KOPT-K1 (cell line): ENCODE measurements at regions not wholly inside any gene's neighbourhood (a gene's known extent, or its start where the extent isn't known, plus 50 kb on each side); places are given as distances from the start of the nearest gene placed in this dataset.
"Not testable (repeated sequence)": the region's sequence is repeated elsewhere in the genome, so short reads cannot be mapped to it uniquely, and the experiment has no call there.

ENCODE experiments used
- H3K27ac ChIP-seq: fragments of 200-600 bp; sonication (generic); 2 replicates; pipeline ENCODE4 v1.5.1; 2016; ENCODE audit warnings: antibody characterized with exemption, mild to moderate bottlenecking, low read depth, low read length; ENCODE audit not compliant: poor library complexity, severe bottlenecking
- H3K36me3 ChIP-seq: fragments of 200-600 bp; sonication (generic); 2 replicates; pipeline ENCODE4 v1.5.1; 2017; ENCODE audit warnings: antibody characterized with exemption, mild to moderate bottlenecking, low read length, moderate library complexity; ENCODE audit not compliant: insufficient read depth
- H3K9me3 ChIP-seq: fragments of 200-600 bp; sonication (generic); 2 replicates; pipeline ENCODE4 v1.5.1; 2017; ENCODE audit warnings: antibody characterized with exemption, low read length, mild to moderate bottlenecking; ENCODE audit not compliant: insufficient read depth, poor library complexity, severe bottlenecking

- no peaks in the 10 kb centered on the region for H3K36me3 ChIP-seq
- H3K9me3 ChIP-seq: peaks cover 6% of the 10 kb centered on the region
- H3K27ac ChIP-seq: no peak overlapping the region
These were observed 65.3 kb upstream of the ABLIM1 start for GRCh38 chr10:114723361-114723760.

DNA sequence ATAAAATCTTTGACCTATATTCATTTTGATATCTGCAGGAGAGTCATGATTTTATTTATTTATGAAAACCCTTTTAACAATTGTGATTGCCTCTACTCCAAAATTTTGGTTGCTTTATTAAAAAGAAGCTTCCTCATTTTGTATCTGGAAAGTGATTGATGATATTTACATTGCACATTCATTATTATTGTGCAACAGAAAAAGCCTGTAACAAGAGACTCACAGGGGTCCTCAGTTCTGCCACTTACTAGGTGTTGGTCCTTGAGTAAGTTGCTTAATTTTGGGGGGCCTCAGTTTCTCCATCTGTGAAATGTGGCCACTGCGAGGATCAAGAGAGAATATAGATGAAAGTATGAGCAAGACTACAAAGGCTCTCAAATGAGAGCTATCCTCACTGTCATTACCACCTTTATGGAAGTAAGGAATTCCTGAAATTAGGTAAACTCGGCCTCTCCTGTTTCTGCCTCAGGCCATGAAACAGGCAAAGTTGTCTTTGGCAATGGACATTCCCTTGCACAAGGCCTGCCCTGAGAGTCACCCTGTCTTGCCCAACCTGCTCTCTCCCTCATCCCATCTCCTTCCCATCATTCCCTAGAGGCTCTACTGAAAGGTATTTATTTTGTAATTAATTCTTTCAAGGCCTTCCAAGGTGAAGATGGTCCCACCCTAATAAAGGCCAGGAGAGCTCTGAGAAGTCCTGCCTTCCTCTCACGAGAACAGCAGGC, 66.1 kb upstream of the ABLIM1 start:
- H3K9me3 ChIP-seq: peaks cover 6% of the 10 kb centered on the region
- no peaks in the 10 kb centered on the region for H3K36me3 ChIP-seq
- H3K27ac ChIP-seq: no peak overlapping the region

- no peaks in the 10 kb centered on the region for H3K36me3 ChIP-seq
- H3K27ac ChIP-seq: no peak overlapping the region
- H3K9me3 ChIP-seq: peaks cover 6% of the 10 kb centered on the region
These were observed 66.6 kb upstream of the ABLIM1 start for GRCh38 chr10:114724716-114725106.

DNA sequence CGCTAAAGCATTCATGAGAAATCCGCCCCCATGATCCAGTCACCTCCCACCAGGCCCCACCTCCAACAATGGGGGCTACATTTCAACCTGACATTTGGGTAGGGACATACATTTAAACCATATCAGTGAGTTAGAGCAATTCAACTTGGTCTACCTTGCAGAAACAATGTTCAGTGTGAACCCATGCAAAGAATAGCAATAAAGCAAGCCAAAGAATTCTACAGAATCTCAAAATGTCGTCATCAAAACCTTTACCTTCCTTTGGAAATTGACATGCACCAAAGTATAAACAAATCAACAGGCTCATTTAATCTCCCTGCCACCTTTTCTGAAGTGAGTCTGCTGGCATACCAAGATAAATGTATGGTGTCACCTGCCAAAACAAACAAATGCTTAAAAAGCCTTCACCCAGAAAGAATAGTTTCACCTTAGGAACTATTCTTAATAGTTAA, 68.8 kb upstream of the ABLIM1 start:
- H3K36me3 ChIP-seq: no peaks in the 10 kb centered on the region
- peaks cover 6% of the 10 kb centered on the region for H3K9me3 ChIP-seq
- no peak overlapping the region for H3K27ac ChIP-seq

- no peak overlapping the region for H3K27ac ChIP-seq
- no peaks in the 10 kb centered on the region for H3K36me3 ChIP-seq
- H3K9me3 ChIP-seq: peaks cover 6% of the 10 kb centered on the region
These were observed 70.2 kb upstream of the ABLIM1 start for GRCh38 chr10:114728325-114728724.

DNA sequence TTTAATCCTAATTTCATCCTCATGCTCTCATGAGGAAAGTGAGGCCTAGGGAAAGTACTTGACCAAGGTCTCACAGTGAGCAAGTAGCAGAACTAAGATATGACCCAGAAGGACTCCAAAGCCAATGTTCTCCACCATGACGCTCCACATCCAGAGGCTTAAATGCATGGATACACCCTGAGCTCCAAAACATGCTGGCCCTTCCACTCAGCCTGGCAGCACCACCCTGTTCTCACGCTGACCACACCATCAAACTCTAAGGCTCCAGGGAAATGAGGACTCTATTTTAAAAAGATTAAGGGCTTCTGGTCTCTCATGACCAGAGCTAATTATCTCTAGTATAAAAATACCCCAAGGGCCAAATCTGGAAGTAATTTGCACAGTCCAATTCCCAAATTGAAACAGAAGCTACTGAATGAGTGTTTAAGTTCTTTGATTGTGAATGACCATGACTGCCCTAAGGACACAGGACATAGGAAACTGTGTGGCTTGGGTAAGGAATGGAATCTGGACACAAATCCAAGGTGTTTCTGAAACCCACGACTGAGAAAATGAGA, 71.1 kb upstream of the ABLIM1 start:
- H3K27ac ChIP-seq: no peak overlapping the region
- H3K9me3 ChIP-seq: peaks cover 6% of the 10 kb centered on the region
- H3K36me3 ChIP-seq: no peaks in the 10 kb centered on the region

DNA sequence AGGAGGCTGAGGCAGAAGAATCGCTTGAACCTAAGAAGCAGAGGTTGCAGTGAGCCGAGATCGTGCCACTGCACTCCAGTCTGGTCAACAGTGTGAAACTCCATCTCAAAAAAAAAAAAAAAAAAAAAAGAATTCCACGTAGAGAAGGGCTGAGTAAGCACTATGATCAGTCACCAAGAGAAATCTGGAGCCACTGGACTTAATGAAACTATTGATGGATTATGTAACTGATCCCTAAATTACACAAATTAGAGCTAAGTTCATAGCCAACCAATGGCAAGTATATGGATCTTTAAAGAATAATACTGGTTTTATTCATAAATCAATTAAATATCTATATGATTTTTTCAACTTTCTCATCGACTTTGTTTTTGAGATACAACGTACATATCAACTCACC, 72.2 kb upstream of the ABLIM1 start:
- Histone ChIP-seq H3K9me3 (peaks cover 6% of the 10 kb centered on the region), H3K27ac (no peak overlapping the region), H3K36me3 (no peaks in the 10 kb centered on the region)

GRCh38 chr10:114732931-114733330, 74.9 kb upstream of the ABLIM1 start:
- Histone ChIP-seq H3K36me3 (no peaks in the 10 kb centered on the region), H3K27ac (no peak overlapping the region), H3K9me3 (peaks cover 3% of the 10 kb centered on the region)

DNA sequence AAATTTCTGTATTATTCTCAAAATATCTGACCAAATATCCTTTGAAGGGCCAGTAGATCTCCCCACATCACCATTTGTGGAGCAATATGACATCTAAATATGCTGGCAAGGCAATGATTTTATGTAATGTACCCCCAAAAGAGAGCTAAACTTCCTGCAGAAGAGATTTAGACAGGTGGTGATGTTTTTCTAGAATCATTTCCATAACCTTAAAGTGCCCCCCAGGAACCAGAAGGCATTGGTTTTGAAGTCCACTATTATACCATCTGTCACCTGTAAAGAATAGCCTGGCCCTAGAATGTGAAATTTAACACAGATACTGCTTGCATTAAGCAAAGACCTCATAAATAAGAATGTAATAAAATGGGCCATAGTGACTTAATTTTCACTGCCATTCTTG, 77.9 kb upstream of the ABLIM1 start:
- no peak overlapping the region for H3K27ac ChIP-seq
- no peaks in the 10 kb centered on the region for H3K36me3 ChIP-seq
- no peaks in the 10 kb centered on the region for H3K9me3 ChIP-seq

DNA sequence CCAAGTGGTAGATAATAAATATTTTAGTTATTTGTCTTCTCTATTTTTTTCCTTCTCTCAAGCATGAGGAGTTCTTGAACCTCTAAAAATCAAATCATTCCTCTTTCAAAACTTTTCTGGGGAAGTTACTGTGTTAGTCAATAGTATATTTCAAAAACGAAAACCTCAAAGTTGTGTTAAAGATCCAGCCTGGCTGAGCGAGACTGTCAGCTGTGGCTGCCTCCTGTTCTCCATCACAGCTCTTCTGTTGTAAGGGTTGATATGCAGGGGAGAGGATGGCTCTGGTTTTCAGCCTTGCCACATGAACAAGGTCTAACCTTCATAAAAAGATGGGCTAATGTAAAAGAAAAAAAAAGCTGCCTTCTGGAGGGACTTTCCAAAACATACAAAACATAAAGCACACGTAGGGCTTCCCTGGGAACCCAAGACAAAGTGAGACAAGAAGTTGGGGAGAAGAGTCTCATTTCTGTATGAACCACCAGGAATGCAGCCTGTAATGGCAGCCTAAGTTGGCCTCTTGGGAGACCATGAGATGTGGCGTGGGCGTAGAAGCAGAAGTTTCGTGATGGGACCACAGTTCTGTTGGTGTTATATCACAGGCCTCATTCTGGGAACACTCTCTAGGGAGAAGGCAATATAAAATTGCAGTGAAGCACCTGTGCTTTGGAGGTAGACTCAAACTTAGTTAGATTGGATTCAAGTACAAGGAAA, 77.9 kb upstream of the FHIP2A start:
- Histone ChIP-seq H3K27ac (peak overlapping the region; percentile 39), H3K9me3 (peaks cover 5% of the 10 kb centered on the region), H3K36me3 (no peaks in the 10 kb centered on the region)

DNA sequence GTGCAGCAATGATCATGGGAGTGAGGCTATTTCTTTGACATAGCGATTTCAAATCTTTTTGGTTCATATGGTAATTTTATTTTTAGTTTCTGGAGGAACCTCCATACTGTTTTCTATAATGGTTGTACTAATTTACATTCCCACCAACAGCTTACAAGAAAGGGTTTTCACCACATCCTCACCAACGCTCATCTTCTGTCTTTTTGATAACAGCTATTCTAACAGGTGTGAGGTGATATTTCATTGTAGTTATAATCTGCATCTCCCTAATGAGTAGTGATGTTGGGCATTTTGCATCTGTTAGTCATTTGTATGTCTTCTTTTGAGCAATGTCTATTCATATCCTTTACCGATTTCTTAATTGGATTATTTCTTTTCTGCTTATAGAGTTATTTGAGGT, 75.0 kb upstream of the FHIP2A start:
- Histone ChIP-seq H3K36me3 (no peaks in the 10 kb centered on the region), H3K27ac (peak overlapping the region; percentile 65), H3K9me3 (peaks cover 5% of the 10 kb centered on the region)

DNA sequence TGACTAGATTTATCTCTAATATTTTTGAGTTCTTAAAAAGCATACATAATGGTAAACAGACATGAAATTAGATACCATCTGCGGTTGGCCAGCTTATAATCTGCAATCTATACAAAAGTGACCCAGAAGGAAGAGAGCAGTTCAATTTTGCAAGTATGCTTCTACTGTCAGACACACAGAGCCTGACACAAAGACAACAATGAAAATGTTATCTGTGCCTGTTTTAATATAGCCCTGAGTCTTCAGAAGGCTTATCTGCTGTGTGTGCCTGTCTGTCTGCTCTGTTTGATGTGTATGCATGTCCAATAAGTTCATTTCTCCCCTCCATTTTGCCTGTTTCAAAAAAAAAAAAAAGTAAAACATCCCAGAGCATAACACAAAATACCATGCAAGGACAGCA, 73.3 kb upstream of the FHIP2A start:
- Histone ChIP-seq H3K27ac (peak overlapping the region; percentile 45), H3K36me3 (no peaks in the 10 kb centered on the region), H3K9me3 (peaks cover 5% of the 10 kb centered on the region)

GRCh38 chr10:114749014-114749413, 72.6 kb upstream of the FHIP2A start:
- H3K27ac ChIP-seq: peak overlapping the region; percentile 45
- H3K36me3 ChIP-seq: no peaks in the 10 kb centered on the region
- H3K9me3 ChIP-seq: peaks cover 5% of the 10 kb centered on the region

DNA sequence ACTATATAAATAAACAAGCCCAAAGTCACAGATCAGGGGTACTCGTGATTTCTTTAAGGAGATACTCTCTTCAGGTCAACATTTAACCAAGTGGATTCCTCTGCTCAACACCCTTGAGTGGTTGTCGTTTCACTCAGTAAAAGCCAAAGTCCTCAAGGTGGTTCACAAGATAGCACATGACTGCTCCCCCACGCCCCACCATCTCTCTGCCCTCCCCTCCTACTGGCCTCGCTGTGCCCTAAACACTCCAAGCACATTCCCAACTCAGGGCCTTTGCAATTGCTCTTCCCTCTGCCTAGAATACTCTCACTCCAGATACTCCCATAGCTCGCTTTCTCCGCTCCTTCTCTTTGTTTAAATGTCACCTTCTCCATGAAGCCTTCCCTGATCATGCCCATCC, 72.1 kb upstream of the FHIP2A start:
- Histone ChIP-seq H3K27ac (peak overlapping the region; percentile 45), H3K9me3 (peaks cover 5% of the 10 kb centered on the region), H3K36me3 (no peaks in the 10 kb centered on the region)

- Histone ChIP-seq H3K9me3 (no peaks in the 10 kb centered on the region), H3K36me3 (no peaks in the 10 kb centered on the region), H3K27ac (no peak overlapping the region)
These were observed 69.7 kb upstream of the FHIP2A start for GRCh38 chr10:114751856-114752255.

DNA sequence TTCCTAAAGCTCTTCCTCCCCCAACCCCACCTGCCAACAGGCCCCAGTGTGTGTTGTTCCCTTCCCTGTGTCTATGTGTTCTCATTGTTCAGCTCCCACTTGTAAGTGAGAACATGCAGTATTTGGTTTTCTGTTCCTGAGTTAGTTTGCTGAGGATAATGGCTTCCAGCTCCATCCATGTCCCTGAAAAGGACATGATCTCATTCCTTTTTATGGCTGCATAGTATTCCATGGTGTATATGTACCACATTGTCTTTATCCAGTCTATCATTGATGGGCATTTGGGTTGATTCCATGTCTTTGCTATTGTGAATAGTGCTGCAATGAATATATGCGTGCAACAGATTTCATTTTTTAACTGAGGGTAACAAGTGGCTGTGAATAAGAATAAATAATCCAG, 69.0 kb upstream of the FHIP2A start:
- not testable (repeated sequence) for H3K9me3 ChIP-seq, H3K36me3 ChIP-seq

More for the DNA sequence above, 69.0 kb upstream of the FHIP2A start:
- not testable (repeated sequence) for H3K27ac ChIP-seq
